ENCODE measurements at regions not wholly inside any gene's neighbourhood (a gene's known extent, or its start where the extent isn't known, plus 50 kb on each side); places are given as distances from the start of the nearest gene placed in this dataset.

- no peak for TF ChIP-seq CTCF (IDR thresholded peaks at IDR 0.05)
- TF ChIP-seq, protein P1, sequence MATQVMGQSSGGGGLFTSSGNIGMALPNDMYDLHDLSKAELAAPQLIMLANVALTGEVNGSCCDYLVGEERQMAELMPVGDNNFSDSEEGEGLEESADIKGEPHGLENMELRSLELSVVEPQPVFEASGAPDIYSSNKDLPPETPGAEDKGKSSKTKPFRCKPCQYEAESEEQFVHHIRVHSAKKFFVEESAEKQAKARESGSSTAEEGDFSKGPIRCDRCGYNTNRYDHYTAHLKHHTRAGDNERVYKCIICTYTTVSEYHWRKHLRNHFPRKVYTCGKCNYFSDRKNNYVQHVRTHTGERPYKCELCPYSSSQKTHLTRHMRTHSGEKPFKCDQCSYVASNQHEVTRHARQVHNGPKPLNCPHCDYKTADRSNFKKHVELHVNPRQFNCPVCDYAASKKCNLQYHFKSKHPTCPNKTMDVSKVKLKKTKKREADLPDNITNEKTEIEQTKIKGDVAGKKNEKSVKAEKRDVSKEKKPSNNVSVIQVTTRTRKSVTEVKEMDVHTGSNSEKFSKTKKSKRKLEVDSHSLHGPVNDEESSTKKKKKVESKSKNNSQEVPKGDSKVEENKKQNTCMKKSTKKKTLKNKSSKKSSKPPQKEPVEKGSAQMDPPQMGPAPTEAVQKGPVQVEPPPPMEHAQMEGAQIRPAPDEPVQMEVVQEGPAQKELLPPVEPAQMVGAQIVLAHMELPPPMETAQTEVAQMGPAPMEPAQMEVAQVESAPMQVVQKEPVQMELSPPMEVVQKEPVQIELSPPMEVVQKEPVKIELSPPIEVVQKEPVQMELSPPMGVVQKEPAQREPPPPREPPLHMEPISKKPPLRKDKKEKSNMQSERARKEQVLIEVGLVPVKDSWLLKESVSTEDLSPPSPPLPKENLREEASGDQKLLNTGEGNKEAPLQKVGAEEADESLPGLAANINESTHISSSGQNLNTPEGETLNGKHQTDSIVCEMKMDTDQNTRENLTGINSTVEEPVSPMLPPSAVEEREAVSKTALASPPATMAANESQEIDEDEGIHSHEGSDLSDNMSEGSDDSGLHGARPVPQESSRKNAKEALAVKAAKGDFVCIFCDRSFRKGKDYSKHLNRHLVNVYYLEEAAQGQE (IDR thresholded peaks at IDR 0.05; ENCODE audit: insufficient read depth in 1 of 2, low read depth in 2 of 2, low read length in 1 of 2), result no peak
- TF ChIP-seq POLR2AphosphoS5 (IDR thresholded peaks at IDR 0.05; ENCODE audit: low read depth, low read length), result no peak
- TF ChIP-seq SIN3A (IDR thresholded peaks at IDR 0.05; ENCODE audit: borderline replicate concordance, insufficient read depth, low read depth, low read length), result no peak
Observed at GRCh38 chr11:91906871-91907624, 317.6 kb upstream of the FAT3 start.
